DOHH2 (cell line): ENCODE measurements at regions not wholly inside any gene's neighbourhood (a gene's known extent, or its start where the extent isn't known, plus 50 kb on each side); places are given as distances from the start of the nearest gene placed in this dataset.

Experiments used
- EZH2phosphoT487 ChIP-seq: fragments of 200-600 bp; sonication (generic); IDR thresholded peaks from 2 replicates; pipeline ENCODE4 v1.6.1; 2017; ENCODE audit warnings: borderline replicate concordance, mild to moderate bottlenecking, antibody characterized with exemption, low read length, moderate library complexity, mixed read lengths
- TF ChIP-seq, protein P1 (sequence below): fragments of 200-600 bp; sonication (generic); IDR thresholded peaks from one replicate; pipeline ENCODE4 v1.5.1; 2014; ENCODE audit warnings: antibody characterized with exemption, mild to moderate bottlenecking, low read depth, low read length; ENCODE audit not compliant: poor library complexity, severe bottlenecking

DNA sequence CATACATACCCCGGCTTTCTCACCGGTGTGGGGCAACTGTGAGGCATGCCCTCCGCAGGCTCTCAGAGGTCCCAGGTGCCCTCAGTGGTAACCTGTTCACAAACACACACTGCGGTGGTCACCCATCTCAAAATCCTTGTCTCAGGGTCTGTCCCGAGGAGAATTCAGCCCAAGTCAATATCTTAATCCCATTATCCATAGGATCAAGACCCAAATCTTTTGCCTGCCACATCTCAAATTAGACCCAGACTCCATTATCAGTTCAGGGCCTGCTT, 140.8 kb downstream of the CDC5L start:
- TF ChIP-seq, protein P1, sequence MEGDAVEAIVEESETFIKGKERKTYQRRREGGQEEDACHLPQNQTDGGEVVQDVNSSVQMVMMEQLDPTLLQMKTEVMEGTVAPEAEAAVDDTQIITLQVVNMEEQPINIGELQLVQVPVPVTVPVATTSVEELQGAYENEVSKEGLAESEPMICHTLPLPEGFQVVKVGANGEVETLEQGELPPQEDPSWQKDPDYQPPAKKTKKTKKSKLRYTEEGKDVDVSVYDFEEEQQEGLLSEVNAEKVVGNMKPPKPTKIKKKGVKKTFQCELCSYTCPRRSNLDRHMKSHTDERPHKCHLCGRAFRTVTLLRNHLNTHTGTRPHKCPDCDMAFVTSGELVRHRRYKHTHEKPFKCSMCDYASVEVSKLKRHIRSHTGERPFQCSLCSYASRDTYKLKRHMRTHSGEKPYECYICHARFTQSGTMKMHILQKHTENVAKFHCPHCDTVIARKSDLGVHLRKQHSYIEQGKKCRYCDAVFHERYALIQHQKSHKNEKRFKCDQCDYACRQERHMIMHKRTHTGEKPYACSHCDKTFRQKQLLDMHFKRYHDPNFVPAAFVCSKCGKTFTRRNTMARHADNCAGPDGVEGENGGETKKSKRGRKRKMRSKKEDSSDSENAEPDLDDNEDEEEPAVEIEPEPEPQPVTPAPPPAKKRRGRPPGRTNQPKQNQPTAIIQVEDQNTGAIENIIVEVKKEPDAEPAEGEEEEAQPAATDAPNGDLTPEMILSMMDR, result no peak
- no peak for TF ChIP-seq EZH2phosphoT487
